Breast epithelium (tissue), 4 donors: ENCODE measurements at regions not wholly inside any gene's neighbourhood (a gene's known extent, or its start where the extent isn't known, plus 50 kb on each side); places are given as distances from the start of the nearest gene placed in this dataset.

Source experiments
- DNase-seq, 2 donors: peaks; one replicate each; pipeline ENCODE4 v3.0.0-alpha.2; 2019; ENCODE audit warnings: low spot score in 2 of 2
- H3K27ac ChIP-seq, 2 donors: fragments of 200-600 bp; sonication (generic) in 1 of 2; one replicate each; pipeline ENCODE4 v1.5.1; 2016 to 2019; ENCODE audit warnings: mild to moderate bottlenecking in 1 of 2
- H3K27me3 ChIP-seq, 2 donors: fragments of 200-600 bp; sonication (generic) in 1 of 2; one replicate each; pipeline versions ENCODE4 v1.5.1 to v1.6.0; 2017 to 2019; ENCODE audit warnings: control low read depth in 1 of 2, mild to moderate bottlenecking in 1 of 2
- H3K36me3 ChIP-seq: fragments of 200-600 bp; one replicate; pipeline ENCODE4 v1.5.1; 2019
- H3K4me1 ChIP-seq, 2 donors: fragments of 200-600 bp; sonication (generic); one replicate each; pipeline ENCODE4 v1.5.1; 2016 to 2019; ENCODE audit warnings: control low read depth in 1 of 2
- H3K4me3 ChIP-seq, 3 donors: fragments of 200-600 bp; sonication (generic); 1 replicate in 2 of 3; 2 replicates in 1 of 3; pipeline ENCODE4 v1.5.1; 2016 to 2019; ENCODE audit warnings: mild to moderate bottlenecking in 3 of 3, moderate library complexity in 2 of 3
- H3K9me3 ChIP-seq, 2 donors: fragments of 200-600 bp; sonication (generic) in 1 of 2; one replicate each; pipeline ENCODE4 v1.5.1; 2016 to 2019; ENCODE audit warnings: control low read depth in 1 of 2
- POLR2A ChIP-seq: fragments of 450-650 bp; IDR thresholded peaks from one replicate; pipeline ENCODE4 v1.6.1; 2016; ENCODE audit warnings: antibody characterized with exemption, mild to moderate bottlenecking, moderate library complexity
- POLR2AphosphoS5 ChIP-seq, 3 donors: sonication (generic); formaldehyde crosslinking; IDR thresholded peaks; one replicate each; pipeline ENCODE4 v1.6.1; 2017; ENCODE audit warnings: antibody characterized with exemption in 3 of 3
- intact Hi-C: fragments of 100-400 bp; cut with DNase I; formaldehyde crosslinking; loops from one replicate; pipeline ENCODE4 v1.15.1; 2023; ENCODE audit warnings: low total_unique reads
- TF ChIP-seq, protein P1 (sequence below), 3 donors: fragments of 450-650 bp; IDR thresholded peaks; one replicate each; pipeline ENCODE4 v1.5.1; 2016 to 2017; ENCODE audit warnings: antibody characterized with exemption in 3 of 3, mild to moderate bottlenecking in 3 of 3, moderate library complexity in 3 of 3

DNA sequence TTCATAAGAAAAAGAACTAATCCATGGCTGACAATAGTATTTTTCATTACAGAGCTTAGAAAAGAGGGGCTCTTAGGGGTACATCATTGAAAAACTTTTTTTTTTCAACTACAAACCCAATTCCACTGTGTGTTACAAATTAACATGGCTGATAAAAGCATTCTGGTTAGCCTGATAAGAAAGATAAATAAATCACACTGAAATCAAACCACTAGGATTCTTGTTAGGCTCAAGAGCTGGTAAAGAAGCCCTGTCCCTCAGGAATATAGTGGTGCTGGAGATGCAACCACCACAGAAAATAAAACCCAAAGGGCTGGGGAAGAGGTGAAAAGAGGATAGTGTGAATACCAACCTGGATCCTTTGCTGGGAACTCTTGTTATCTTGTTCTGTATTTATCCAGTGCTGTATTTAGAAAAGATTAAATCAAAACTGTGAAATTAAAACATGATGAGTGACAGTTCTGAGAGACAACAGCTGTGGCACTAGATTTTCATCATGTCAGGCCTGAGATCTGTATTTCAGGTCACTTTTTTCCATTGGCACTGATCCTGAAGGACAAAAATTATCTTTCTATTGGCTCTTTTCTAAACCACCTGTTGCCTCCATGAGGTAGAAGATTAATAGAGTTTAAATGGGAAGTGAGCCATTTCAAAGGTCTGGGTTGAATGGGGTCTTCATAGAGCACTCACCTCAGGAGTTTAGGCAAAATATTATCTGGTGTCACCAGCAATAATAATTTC is 118.6 kb downstream of the ARRDC3 start:
- Histone ChIP-seq H3K9me3 (no peaks in the 10 kb centered on the region), H3K4me3 (no peak overlapping the region), H3K36me3 (no peaks in the 10 kb centered on the region), H3K4me1 (no peaks in the 10 kb centered on the region), H3K27ac (no peak overlapping the region), H3K27me3 (no peaks in the 10 kb centered on the region)
- no peak for DNase-seq
- intact Hi-C loops, result no loop called here
- TF ChIP-seq POLR2AphosphoS5 (IDR thresholded peaks at IDR 0.05) (no peak), POLR2A (no peak)
- TF ChIP-seq, protein P1, sequence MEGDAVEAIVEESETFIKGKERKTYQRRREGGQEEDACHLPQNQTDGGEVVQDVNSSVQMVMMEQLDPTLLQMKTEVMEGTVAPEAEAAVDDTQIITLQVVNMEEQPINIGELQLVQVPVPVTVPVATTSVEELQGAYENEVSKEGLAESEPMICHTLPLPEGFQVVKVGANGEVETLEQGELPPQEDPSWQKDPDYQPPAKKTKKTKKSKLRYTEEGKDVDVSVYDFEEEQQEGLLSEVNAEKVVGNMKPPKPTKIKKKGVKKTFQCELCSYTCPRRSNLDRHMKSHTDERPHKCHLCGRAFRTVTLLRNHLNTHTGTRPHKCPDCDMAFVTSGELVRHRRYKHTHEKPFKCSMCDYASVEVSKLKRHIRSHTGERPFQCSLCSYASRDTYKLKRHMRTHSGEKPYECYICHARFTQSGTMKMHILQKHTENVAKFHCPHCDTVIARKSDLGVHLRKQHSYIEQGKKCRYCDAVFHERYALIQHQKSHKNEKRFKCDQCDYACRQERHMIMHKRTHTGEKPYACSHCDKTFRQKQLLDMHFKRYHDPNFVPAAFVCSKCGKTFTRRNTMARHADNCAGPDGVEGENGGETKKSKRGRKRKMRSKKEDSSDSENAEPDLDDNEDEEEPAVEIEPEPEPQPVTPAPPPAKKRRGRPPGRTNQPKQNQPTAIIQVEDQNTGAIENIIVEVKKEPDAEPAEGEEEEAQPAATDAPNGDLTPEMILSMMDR (IDR thresholded peaks at IDR 0.05), result no peak

DNA sequence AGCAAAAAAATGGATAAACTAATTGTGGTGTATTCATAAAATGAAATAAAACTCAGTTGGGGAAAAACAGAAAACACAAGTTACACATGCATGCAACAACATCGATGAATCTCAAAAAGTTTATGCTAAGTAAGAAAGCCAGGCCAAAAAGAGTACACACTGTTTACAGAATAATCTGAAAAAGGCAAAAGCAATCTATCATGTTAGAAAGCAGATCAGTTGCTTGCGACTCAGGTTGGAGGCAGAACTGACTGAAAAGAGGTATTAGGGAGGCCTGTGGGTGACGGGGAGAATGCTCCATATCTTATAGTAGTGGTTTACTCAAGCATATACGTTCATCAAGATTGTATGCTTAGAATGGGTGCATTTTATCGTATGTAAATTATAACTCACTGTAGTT is 119.2 kb downstream of the ARRDC3 start:
- no peaks in the 10 kb centered on the region for H3K36me3 ChIP-seq
- DNase-seq, result no peak
- no peaks in the 10 kb centered on the region for H3K4me1 ChIP-seq
- intact Hi-C loops, result no loop called here
- H3K9me3 ChIP-seq, result no peaks in the 10 kb centered on the region
- TF ChIP-seq, protein P1 (IDR thresholded peaks at IDR 0.05), result no peak
- TF ChIP-seq POLR2AphosphoS5 (IDR thresholded peaks at IDR 0.05), result no peak
- TF ChIP-seq POLR2A, result no peak
- H3K27ac ChIP-seq, result no peak overlapping the region
- H3K27me3 ChIP-seq, result no peaks in the 10 kb centered on the region
- no peak overlapping the region for H3K4me3 ChIP-seq

DNA sequence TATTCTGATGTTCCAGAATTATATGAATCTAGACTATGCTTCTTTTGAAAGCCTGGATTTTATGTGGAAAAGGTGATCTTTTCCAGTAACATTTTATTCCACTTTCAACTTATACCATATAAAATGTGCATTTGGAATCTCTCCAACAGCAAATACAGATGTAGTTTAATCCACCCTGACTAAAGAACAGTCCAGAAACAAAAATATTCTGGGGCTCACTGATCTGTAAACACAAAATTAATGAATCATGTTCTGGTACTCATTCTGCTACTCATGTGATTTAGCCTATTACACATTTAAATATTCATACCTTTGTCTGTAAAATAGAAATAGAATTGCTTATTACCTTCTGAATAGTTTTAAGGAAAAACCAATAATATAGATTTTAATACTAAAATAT is 125.8 kb downstream of the ARRDC3 start:
- no peaks in the 10 kb centered on the region for H3K36me3 ChIP-seq
- H3K27me3 ChIP-seq, result no peaks in the 10 kb centered on the region
- no peaks in the 10 kb centered on the region for H3K9me3 ChIP-seq
- H3K4me1 ChIP-seq, result no peaks in the 10 kb centered on the region
- DNase-seq, result no peak
- TF ChIP-seq, protein P1 (IDR thresholded peaks at IDR 0.05), result no peak
- no peak for TF ChIP-seq POLR2A
- TF ChIP-seq POLR2AphosphoS5 (IDR thresholded peaks at IDR 0.05), result no peak
- no peak overlapping the region for H3K27ac ChIP-seq
- no peak overlapping the region for H3K4me3 ChIP-seq
- intact Hi-C loops, result no loop called here

DNA sequence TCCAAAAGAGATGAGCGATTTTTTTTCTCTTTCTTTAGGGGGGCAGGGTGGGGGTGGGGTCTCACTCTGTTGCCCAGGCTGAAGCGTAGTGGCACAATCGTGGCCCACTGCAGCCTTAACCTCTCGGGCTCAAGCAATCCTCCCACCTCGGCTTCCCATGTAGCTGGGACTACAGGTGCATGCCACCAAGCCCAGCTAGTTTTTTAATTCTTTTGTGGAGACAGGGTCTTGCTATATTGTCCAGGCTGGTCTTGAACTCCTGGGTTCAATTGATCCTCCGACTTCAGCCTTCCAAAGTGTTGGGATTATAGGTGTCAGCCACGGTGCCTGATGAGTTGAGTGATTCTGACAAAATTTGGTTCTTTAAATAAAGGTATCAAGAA is 127.0 kb downstream of the ARRDC3 start:
- TF ChIP-seq POLR2AphosphoS5 (IDR thresholded peaks at IDR 0.05) (no peak), POLR2A (no peak)
- TF ChIP-seq, protein P1 (IDR thresholded peaks at IDR 0.05), result no peak
- intact Hi-C loops, result no loop called here
- no peaks in the 10 kb centered on the region for H3K36me3 ChIP-seq
- no peaks in the 10 kb centered on the region for H3K27me3 ChIP-seq
- no peaks in the 10 kb centered on the region for H3K9me3 ChIP-seq
- DNase-seq, result no peak
- H3K4me3 ChIP-seq, result no peak overlapping the region
- H3K4me1 ChIP-seq, result no peaks in the 10 kb centered on the region
- no peak overlapping the region for H3K27ac ChIP-seq

DNA sequence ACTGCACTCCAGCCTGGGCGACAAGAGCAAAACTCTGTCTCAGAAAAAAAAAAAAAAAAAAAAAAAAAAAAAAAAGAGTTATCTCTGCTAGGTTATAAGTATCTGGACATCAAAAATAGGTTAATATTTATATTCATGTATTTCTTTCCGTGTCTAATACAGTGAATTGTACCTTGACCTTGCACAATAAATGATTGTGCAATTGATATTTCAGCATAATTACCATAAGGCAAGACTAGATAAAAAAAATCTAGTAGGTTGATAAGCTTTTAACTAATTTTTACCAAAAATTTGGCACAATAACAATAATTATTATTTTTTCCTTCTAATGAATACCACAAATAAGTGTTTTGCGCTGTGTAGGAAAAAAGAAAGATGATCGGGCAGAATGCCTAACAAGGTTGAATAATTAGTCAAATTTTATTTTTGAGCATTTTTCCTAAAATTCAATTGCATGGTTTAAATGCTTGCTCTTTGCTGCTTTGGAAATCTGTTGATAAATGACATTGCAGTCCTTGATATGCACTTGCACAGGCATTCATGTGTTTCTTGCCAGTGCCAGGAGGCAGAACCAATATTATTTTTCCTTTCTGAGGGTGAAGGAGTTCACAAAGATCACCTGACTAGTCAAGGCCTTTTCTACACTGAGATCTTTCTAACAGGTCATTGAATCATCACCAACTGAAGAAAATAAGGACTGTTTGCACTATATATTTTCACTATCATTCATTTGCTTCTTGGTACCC is 127.5 kb downstream of the ARRDC3 start:
- Histone ChIP-seq H3K36me3 (no peaks in the 10 kb centered on the region), H3K9me3 (peaks cover 2 to 3% of the 10 kb centered on the region in 2 donors), H3K4me1 (no peaks in the 10 kb centered on the region), H3K27ac (no peak overlapping the region), H3K27me3 (no peaks in the 10 kb centered on the region), H3K4me3 (no peak overlapping the region)
- TF ChIP-seq, protein P1 (IDR thresholded peaks at IDR 0.05), result no peak
- no peak for TF ChIP-seq POLR2A
- TF ChIP-seq POLR2AphosphoS5 (IDR thresholded peaks at IDR 0.05), result no peak
- intact Hi-C loops, result no loop called here
- DNase-seq, result no peak
